OCI-LY7 (cell line): ENCODE measurements at regions not wholly inside any gene's neighbourhood (a gene's known extent, or its start where the extent isn't known, plus 50 kb on each side); places are given as distances from the start of the nearest gene placed in this dataset.

Source experiments
- EZH2phosphoT487 ChIP-seq: fragments of 200-600 bp; sonication (generic); IDR thresholded peaks from 2 replicates; pipeline ENCODE4 v1.6.1; 2018; ENCODE audit warnings: low read depth, borderline replicate concordance, mild to moderate bottlenecking, mixed run types, antibody characterized with exemption, low read length, moderate library complexity, mixed read lengths
- TF ChIP-seq, protein P1 (sequence below): fragments of 200-600 bp; sonication (generic); conservative IDR thresholded peaks from 2 replicates; pipeline ENCODE4 v1.5.1; 2014; ENCODE audit warnings: mild to moderate bottlenecking, antibody characterized with exemption, low read length, moderate library complexity, mixed read lengths

DNA sequence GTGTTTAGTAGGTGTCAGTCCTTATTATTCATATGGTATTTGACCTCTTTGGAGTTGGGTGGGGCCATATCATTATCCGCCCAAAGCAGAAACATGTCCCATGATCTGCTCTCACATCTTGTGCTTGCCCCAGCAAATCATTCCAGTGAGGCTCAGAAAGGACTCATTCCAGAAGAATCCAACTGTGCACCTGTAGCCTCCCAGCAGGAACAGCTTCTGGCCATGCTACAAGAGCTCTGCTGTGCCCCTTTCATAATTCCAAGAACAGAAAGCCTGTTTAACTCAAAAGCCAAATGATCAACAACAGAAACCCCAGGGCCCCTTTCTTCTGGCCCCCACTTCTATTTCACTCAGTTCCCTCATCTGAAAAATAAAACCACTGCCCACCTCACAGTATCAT lies 673.1 kb downstream of the DIAPH3 start:
- TF ChIP-seq, protein P1, sequence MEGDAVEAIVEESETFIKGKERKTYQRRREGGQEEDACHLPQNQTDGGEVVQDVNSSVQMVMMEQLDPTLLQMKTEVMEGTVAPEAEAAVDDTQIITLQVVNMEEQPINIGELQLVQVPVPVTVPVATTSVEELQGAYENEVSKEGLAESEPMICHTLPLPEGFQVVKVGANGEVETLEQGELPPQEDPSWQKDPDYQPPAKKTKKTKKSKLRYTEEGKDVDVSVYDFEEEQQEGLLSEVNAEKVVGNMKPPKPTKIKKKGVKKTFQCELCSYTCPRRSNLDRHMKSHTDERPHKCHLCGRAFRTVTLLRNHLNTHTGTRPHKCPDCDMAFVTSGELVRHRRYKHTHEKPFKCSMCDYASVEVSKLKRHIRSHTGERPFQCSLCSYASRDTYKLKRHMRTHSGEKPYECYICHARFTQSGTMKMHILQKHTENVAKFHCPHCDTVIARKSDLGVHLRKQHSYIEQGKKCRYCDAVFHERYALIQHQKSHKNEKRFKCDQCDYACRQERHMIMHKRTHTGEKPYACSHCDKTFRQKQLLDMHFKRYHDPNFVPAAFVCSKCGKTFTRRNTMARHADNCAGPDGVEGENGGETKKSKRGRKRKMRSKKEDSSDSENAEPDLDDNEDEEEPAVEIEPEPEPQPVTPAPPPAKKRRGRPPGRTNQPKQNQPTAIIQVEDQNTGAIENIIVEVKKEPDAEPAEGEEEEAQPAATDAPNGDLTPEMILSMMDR: no peak
- no peak for TF ChIP-seq EZH2phosphoT487
